ENCODE measurements at regions not wholly inside any gene's neighbourhood (a gene's known extent, or its start where the extent isn't known, plus 50 kb on each side); places are given as distances from the start of the nearest gene placed in this dataset.

GRCh38 chr2:235240574-235240973, 253.3 kb upstream of the AGAP1 start:
- intact Hi-C loops (cut with micrococcal nuclease; ENCODE audit: unreplicated experiment) (no loop called here), in situ Hi-C loops (cut with HindIII; ENCODE audit: low pct_unique_long_range_greater_than_20kb, low sequenced_read_pairs) (no loop called here)
- TF ChIP-seq CTCF (IDR thresholded peaks at IDR 0.05) (no peak), TCF7L2 (IDR thresholded peaks at IDR 0.05; ENCODE audit: low read depth, low read length) (no peak), SIN3A (IDR thresholded peaks at IDR 0.05; ENCODE audit: borderline replicate concordance, insufficient read depth, low read depth, low read length) (no peak), POLR2AphosphoS5 (IDR thresholded peaks at IDR 0.05; ENCODE audit: low read depth, low read length) (no peak), REST (IDR thresholded peaks at IDR 0.05; ENCODE audit: insufficient read depth in 1 of 2, low read depth in 2 of 2, low read length in 1 of 2) (no peak)
- no TSS peak for BruUV-seq (replicated peaks)
- 0 out of 2 replicates have a peak, but pooled peaks cover 4% of the 10 kb centered on the region for H3K27me3 ChIP-seq (ENCODE audit: control insufficient read depth, insufficient read depth, low read length)
- H3K36me3 ChIP-seq (ENCODE audit: control insufficient read depth, insufficient read depth, low read length) = no peaks in the 10 kb centered on the region
- no peak overlapping the region for H3K4me3 ChIP-seq (ENCODE audit: low read depth in 2 of 2, low read length in 2 of 2)
- ChIA-PET POLR2A (no interaction called here), CTCF (no interaction called here)
- no peaks in the 10 kb centered on the region for H3K9me3 ChIP-seq (ENCODE audit: control insufficient read depth, insufficient read depth, low read depth, low read length)
- H3K27ac ChIP-seq (ENCODE audit: low read length) = no peak overlapping the region
- H3K4me1 ChIP-seq (ENCODE audit: control insufficient read depth, insufficient read depth, low read length) = no peaks in the 10 kb centered on the region
- ATAC-seq (no peak), DNase-seq (ENCODE audit: low read depth, low spot score) (no peak)

- no peak overlapping the region for H3K4me3 ChIP-seq (ENCODE audit: low read depth in 2 of 2, low read length in 2 of 2)
- ChIA-PET CTCF (no interaction called here), POLR2A (no interaction called here)
- BruUV-seq (replicated peaks) = no TSS peak
- no peaks in the 10 kb centered on the region for H3K9me3 ChIP-seq (ENCODE audit: control insufficient read depth, insufficient read depth, low read depth, low read length)
- in situ Hi-C loops (cut with HindIII; ENCODE audit: low pct_unique_long_range_greater_than_20kb, low sequenced_read_pairs) (no loop called here), intact Hi-C loops (cut with micrococcal nuclease; ENCODE audit: unreplicated experiment) (no loop called here)
- H3K27me3 ChIP-seq (ENCODE audit: control insufficient read depth, insufficient read depth, low read length) = peaks cover 10% of the 10 kb centered on the region
- H3K36me3 ChIP-seq (ENCODE audit: control insufficient read depth, insufficient read depth, low read length) = no peaks in the 10 kb centered on the region
- no peak for ATAC-seq
- no peak for DNase-seq (ENCODE audit: low read depth, low spot score)
- no peak overlapping the region for H3K27ac ChIP-seq (ENCODE audit: low read length)
- TF ChIP-seq REST (IDR thresholded peaks at IDR 0.05; ENCODE audit: insufficient read depth in 1 of 2, low read depth in 2 of 2, low read length in 1 of 2) = no peak
- TF ChIP-seq SIN3A (IDR thresholded peaks at IDR 0.05; ENCODE audit: borderline replicate concordance, insufficient read depth, low read depth, low read length) = no peak
- TF ChIP-seq POLR2AphosphoS5 (IDR thresholded peaks at IDR 0.05; ENCODE audit: low read depth, low read length) = no peak
- TF ChIP-seq TCF7L2 (IDR thresholded peaks at IDR 0.05; ENCODE audit: low read depth, low read length) = no peak
- no peak for TF ChIP-seq CTCF (IDR thresholded peaks at IDR 0.05)
- no peaks in the 10 kb centered on the region for H3K4me1 ChIP-seq (ENCODE audit: control insufficient read depth, insufficient read depth, low read length)
Observed at GRCh38 chr2:235244255-235245220, 249.3 kb upstream of the AGAP1 start.
